HG02970 (cell line): ENCODE measurements at regions not wholly inside any gene's neighbourhood (a gene's known extent, or its start where the extent isn't known, plus 50 kb on each side); places are given as distances from the start of the nearest gene placed in this dataset.

Experiments
- ATAC-seq: cut with Tn5 transposase; IDR thresholded peaks from one replicate; pipeline ENCODE4 v1.9.1; 2021; ENCODE audit warnings: mild to moderate bottlenecking, moderate library complexity, moderate number of reproducible peaks; ENCODE audit not compliant: unreplicated experiment, low FRiP score

DNA sequence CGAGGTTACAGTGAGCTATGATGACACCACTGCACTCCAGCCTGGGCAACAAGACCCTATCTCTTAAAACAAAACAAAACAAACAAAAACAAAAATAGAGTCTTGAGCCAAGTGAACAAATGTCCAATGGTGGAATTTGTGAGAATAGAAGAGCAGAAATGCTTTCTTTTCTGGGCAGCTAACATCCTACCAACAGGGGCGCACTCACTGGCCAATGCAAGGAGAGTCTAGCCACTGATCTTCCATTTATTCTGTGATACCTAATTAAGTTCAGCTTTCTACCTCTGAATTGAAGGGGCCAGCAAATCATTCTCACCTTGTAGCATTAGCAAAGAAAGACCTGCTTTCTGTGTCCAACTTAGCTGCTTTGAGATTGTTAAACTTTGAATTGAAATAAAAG lies 301.9 kb upstream of the NR2F2 start:
- no peak for ATAC-seq

DNA sequence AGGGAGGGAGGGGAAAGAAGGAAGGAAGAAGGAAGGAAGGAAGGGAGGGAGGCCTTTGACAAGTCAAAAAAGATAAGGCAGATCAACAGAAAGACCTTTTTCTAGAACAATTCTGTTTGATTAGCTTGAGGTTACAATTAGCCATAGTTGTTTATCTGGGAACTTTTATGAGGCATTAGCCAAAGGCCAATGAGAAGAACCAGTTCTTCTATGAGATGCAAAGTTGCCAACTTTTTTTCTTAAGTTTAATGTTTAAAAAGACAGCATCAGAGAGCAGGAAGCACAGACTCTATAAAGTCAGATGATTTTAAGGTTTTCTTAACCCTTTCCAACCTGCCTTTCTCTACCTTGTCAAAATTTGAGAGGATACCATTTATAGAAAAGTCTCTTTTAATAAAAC lies 301.3 kb upstream of the NR2F2 start:
- no peak for ATAC-seq

- ATAC-seq: no peak
These were observed 298.9 kb upstream of the NR2F2 start for GRCh38 chr15:96031426-96032110.

- no peak for ATAC-seq
These were observed 295.4 kb upstream of the NR2F2 start for GRCh38 chr15:96035091-96035490.

- ATAC-seq: no peak
These were observed 294.9 kb upstream of the NR2F2 start for GRCh38 chr15:96035635-96036034.

- ATAC-seq: no peak
These were observed 292.9 kb upstream of the NR2F2 start for GRCh38 chr15:96037584-96037983.

GRCh38 chr15:96038131-96038530 lies 292.4 kb upstream of the NR2F2 start:
- ATAC-seq: no peak

GRCh38 chr15:96038650-96039049 lies 291.9 kb upstream of the NR2F2 start:
- no peak for ATAC-seq

- no peak for ATAC-seq
These were observed 288.3 kb upstream of the NR2F2 start for GRCh38 chr15:96041982-96042733.

DNA sequence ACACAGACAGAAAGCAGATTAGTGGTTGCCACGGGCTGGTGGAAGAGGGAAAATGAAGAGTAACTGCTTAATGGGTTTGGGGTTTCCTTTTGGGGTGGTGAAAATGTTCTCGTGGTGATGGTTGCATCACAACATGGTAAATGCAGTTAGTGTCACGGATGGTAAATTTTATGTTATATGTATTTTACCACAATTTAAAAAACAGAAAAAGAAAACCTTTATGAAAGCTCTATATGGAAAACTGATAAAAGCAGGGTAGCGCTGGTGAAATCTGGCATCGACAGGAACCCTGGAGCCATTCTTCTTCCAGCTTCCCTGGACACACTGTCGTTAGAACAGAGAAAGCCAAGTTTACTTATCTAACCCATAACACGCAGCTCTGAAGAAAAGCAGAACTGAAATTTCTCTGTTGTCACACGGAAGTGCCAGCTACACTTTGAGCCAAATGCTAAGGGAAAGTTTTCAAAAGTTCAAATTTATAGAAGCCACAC lies 287.7 kb upstream of the NR2F2 start:
- ATAC-seq: peak; percentile 78

DNA sequence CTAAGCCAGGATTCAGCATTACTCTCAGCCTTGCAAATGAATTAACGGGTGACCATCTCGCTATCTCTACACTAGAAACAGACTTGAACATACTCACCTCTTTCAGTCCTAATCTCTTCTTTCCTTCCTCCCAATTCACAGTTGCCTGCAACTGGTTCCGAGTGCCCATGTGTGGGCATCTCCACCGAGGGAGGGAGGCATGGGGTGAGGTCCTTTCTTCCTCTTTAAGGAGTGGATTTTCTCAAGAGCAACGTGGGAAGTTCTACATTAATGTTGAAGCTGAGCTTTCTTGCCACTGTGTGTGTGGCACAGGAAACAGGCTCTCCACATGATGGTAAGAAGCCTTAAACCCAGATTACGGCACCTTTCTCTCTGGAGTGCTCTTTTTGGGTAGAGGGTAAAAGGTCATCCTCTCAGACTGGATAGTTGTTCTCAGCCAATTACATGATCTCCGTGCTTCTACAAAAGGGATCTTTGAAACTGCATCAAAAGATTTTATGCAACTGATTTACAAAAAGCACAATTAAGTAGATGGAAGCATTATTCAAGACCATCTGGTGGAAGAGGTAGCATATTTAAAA lies 286.8 kb upstream of the NR2F2 start:
- ATAC-seq: no peak

DNA sequence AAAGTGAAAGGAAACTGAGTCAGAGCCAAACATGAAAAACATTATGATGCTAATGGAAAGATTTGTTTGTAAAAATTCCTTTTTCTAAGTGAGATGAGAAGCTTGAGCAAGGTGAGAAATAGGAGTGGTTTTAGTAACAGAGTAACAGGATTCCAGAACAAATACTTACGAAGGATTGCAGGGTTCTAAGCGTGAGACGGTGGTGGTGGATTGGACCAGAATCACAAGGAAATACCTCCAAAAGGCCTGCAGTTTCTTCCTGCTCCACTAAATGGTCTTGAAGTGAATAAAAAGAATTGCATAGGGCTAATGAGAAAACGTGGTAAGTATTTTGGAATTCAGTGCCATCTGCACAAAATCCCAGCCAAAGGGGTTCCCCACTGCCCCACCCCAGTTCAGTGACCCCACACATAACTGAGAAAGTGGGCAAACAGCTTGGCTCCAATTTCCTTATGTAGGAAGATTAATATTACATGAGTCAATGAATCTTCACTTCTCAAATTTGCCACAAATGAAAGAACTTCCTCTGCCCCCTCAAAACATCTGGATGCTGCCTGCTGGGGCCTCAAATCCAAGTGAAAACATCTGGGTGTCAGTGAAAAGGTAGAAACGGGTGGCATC lies 283.8 kb upstream of the NR2F2 start:
- ATAC-seq: no peak

- no peak for ATAC-seq
These were observed 283.1 kb upstream of the NR2F2 start for GRCh38 chr15:96047255-96047931.

- no peak for ATAC-seq
These were observed 281.2 kb upstream of the NR2F2 start for GRCh38 chr15:96049323-96049722.

- ATAC-seq: no peak
These were observed 280.7 kb upstream of the NR2F2 start for GRCh38 chr15:96049766-96050165.

- ATAC-seq: no peak
These were observed 278.9 kb upstream of the NR2F2 start for GRCh38 chr15:96051598-96051997.

GRCh38 chr15:96052154-96052553 lies 278.3 kb upstream of the NR2F2 start:
- ATAC-seq: no peak

- no peak for ATAC-seq
These were observed 277.9 kb upstream of the NR2F2 start for GRCh38 chr15:96052572-96053030.

DNA sequence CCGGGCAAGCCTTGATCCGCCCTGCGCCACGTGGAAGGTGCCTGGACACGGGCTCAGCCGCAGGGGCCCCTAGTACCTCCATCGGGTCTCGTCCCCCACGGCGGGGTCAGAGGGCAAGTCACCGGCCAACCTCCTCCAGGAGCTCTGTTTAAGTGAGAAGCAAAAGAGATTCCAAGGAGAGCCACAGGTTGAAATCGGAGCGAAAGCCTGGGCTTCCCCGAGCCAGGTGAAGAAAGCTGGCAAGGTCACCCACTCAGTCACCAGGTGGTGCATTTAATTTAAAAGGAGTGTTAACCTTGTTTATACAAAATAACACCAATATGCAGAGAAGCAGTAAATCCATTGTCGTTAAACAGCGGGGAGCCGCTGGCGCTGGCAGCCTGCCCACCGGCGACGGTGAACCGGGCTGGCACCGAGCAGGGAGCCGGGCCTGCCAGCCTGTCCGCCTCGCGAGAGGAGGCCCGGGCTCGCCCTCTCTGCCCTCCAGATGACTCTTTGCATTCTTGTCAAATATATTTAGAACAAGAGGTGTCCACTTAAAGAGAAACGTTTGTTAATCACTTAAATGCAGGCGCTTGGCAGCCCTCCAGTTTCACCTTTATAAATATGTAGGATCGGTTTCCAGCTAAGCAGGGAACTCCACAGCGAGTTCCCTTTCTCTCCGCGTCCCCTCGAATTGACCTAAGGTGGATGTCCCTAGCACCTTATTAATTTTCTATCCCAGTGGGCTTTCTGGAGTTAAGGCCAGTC lies 277.3 kb upstream of the NR2F2 start:
- no peak for ATAC-seq
